ENCODE measurements at regions not wholly inside any gene's neighbourhood (a gene's known extent, or its start where the extent isn't known, plus 50 kb on each side); places are given as distances from the start of the nearest gene placed in this dataset.

DNA sequence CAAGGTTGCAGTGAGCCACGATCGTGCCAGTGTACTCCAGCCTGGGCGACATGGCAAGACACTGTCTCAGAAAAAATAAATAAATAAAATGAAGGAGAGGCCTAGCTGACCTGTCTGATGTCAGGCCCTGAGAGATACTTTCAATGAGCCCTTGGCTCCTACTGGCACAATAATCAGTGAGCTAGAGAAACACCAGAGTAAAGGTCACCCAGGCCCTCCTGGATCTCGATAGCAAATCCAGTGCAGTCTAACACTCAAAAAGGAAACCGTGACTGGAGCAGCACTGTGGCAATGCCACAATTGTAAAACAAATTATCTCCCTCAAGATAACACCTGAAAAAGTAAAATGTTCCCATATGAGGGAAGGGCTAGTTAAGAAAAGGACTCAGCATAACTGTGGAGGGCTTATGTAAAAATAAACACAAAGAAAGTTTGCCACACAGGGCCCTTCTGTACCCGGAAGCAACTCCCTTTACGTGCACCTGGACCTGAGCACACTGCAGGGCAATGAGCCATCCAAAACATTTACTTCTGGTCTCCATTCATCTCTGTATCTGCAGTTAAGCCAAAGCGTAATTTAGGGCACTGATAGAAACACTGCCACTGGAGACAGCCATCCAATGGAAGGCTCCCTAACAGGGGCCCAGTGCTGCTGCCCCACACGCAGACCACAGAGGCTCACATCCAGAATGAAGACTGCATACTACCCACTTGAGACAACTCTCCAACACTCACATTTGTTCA lies 293.1 kb upstream of the HSFY2 start:
- TF ChIP-seq, protein P1, sequence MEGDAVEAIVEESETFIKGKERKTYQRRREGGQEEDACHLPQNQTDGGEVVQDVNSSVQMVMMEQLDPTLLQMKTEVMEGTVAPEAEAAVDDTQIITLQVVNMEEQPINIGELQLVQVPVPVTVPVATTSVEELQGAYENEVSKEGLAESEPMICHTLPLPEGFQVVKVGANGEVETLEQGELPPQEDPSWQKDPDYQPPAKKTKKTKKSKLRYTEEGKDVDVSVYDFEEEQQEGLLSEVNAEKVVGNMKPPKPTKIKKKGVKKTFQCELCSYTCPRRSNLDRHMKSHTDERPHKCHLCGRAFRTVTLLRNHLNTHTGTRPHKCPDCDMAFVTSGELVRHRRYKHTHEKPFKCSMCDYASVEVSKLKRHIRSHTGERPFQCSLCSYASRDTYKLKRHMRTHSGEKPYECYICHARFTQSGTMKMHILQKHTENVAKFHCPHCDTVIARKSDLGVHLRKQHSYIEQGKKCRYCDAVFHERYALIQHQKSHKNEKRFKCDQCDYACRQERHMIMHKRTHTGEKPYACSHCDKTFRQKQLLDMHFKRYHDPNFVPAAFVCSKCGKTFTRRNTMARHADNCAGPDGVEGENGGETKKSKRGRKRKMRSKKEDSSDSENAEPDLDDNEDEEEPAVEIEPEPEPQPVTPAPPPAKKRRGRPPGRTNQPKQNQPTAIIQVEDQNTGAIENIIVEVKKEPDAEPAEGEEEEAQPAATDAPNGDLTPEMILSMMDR (IDR thresholded peaks at IDR 0.05) = no peak
- TF ChIP-seq POLR2A (IDR thresholded peaks at IDR 0.05) = no peak
